ENCODE measurements at regions not wholly inside any gene's neighbourhood (a gene's known extent, or its start where the extent isn't known, plus 50 kb on each side); places are given as distances from the start of the nearest gene placed in this dataset.

- no peak for DNase-seq
Measured at GRCh38 chr11:11076879-11077278, 219.0 kb upstream of the ZBED5 start.

GRCh38 chr11:11076276-11076675 is 218.4 kb upstream of the ZBED5 start:
- no peak for DNase-seq

GRCh38 chr11:11075515-11076171 is 217.8 kb upstream of the ZBED5 start:
- DNase-seq, result no peak

GRCh38 chr11:11074686-11075335 is 217.0 kb upstream of the ZBED5 start:
- DNase-seq, result no peak

- DNase-seq, result peak; percentile 11
Measured at GRCh38 chr11:11073996-11074395, 216.1 kb upstream of the ZBED5 start.

- DNase-seq, result no peak
Measured at GRCh38 chr11:11072067-11072466, 214.2 kb upstream of the ZBED5 start.

- no peak for DNase-seq
Measured at GRCh38 chr11:11071486-11071885, 213.6 kb upstream of the ZBED5 start.

GRCh38 chr11:11070976-11071375 is 213.1 kb upstream of the ZBED5 start:
- no peak for DNase-seq

- no peak for DNase-seq
Measured at GRCh38 chr11:11069841-11070835, 212.3 kb upstream of the ZBED5 start.

GRCh38 chr11:11068113-11068512 is 210.3 kb upstream of the ZBED5 start:
- DNase-seq, result no peak

- no peak for DNase-seq
Measured at GRCh38 chr11:11065396-11065795, 207.5 kb upstream of the ZBED5 start.

- DNase-seq, result no peak
Measured at GRCh38 chr11:11057472-11057854, 199.6 kb upstream of the ZBED5 start.

- DNase-seq, result no peak
Measured at GRCh38 chr11:11056749-11057471, 199.1 kb upstream of the ZBED5 start.

- no peak for DNase-seq
Measured at GRCh38 chr11:11056316-11056715, 198.5 kb upstream of the ZBED5 start.

- DNase-seq, result no peak
Measured at GRCh38 chr11:11047851-11048610, 190.2 kb upstream of the ZBED5 start.

- no peak for DNase-seq
Measured at GRCh38 chr11:11046781-11047180, 188.9 kb upstream of the ZBED5 start.

- no peak for DNase-seq
Measured at GRCh38 chr11:11045156-11045930, 187.5 kb upstream of the ZBED5 start.

- DNase-seq, result no peak
Measured at GRCh38 chr11:11044137-11044855, 186.4 kb upstream of the ZBED5 start.

- no peak for DNase-seq
Measured at GRCh38 chr11:11043721-11044120, 185.9 kb upstream of the ZBED5 start.

GRCh38 chr11:11039208-11039965 is 181.5 kb upstream of the ZBED5 start:
- no peak for DNase-seq
